ENCODE measurements at regions not wholly inside any gene's neighbourhood (a gene's known extent, or its start where the extent isn't known, plus 50 kb on each side); places are given as distances from the start of the nearest gene placed in this dataset.
"Not testable (repeated sequence)": the region's sequence is repeated elsewhere in the genome, so short reads cannot be mapped to it uniquely, and the experiment has no call there.

GRCh38 chr7:159306012-159306411 is 161.3 kb upstream of the VIPR2 start:
- TF ChIP-seq POLR2AphosphoS5 (IDR thresholded peaks at IDR 0.05; ENCODE audit: insufficient read depth in 1 of 2, low read depth in 1 of 2) (no peak), POLR2A (IDR thresholded peaks at IDR 0.05) (no peak), CTCF (IDR thresholded peaks at IDR 0.05) (no peak)

DNA sequence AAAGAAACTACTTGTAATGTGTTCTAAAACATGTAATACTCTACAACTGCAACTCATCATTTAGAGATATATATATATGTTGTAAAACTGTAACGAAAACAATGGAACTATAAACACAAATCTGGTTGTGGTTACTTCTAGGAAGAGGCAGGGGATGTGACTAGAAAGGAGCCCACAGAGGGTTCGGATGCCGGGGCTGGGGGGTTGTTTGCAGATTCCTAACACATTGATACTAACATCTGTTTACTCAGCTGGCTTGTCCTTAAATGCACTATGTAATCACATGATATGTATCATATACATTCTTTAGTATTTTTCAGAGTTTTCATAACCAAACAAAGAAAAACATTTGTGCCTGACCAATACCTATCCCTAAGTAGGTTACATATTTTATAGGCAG is 160.5 kb upstream of the VIPR2 start:
- intact Hi-C loops (cut with DNase I) = not testable (repeated sequence)

More at GRCh38 chr7:159306012-159306411, 161.3 kb upstream of the VIPR2 start:
- no peak overlapping the region for H3K27ac ChIP-seq
- no peak for DNase-seq (ENCODE audit: extremely low spot score in 2 of 2)
- H3K9me3 ChIP-seq = no peaks in the 10 kb centered on the region
- H3K36me3 ChIP-seq = no peaks in the 10 kb centered on the region
- intact Hi-C loops (cut with DNase I) = no loop called here
- no peaks in the 10 kb centered on the region for H3K4me1 ChIP-seq
- H3K4me3 ChIP-seq = no peak overlapping the region
- H3K27me3 ChIP-seq = no peaks in the 10 kb centered on the region

GRCh38 chr7:159303510-159303909 is 158.8 kb upstream of the VIPR2 start:
- H3K4me1 ChIP-seq; H3K4me3 ChIP-seq; H3K9me3 ChIP-seq; intact Hi-C loops (cut with DNase I); H3K27ac ChIP-seq; DNase-seq (ENCODE audit: extremely low spot score in 2 of 2); H3K27me3 ChIP-seq; H3K36me3 ChIP-seq: not testable (repeated sequence)

More for the DNA sequence above, 160.5 kb upstream of the VIPR2 start:
- H3K27me3 ChIP-seq; H3K27ac ChIP-seq; DNase-seq (ENCODE audit: extremely low spot score in 2 of 2); H3K9me3 ChIP-seq; H3K36me3 ChIP-seq; H3K4me1 ChIP-seq; H3K4me3 ChIP-seq: not testable (repeated sequence)

DNA sequence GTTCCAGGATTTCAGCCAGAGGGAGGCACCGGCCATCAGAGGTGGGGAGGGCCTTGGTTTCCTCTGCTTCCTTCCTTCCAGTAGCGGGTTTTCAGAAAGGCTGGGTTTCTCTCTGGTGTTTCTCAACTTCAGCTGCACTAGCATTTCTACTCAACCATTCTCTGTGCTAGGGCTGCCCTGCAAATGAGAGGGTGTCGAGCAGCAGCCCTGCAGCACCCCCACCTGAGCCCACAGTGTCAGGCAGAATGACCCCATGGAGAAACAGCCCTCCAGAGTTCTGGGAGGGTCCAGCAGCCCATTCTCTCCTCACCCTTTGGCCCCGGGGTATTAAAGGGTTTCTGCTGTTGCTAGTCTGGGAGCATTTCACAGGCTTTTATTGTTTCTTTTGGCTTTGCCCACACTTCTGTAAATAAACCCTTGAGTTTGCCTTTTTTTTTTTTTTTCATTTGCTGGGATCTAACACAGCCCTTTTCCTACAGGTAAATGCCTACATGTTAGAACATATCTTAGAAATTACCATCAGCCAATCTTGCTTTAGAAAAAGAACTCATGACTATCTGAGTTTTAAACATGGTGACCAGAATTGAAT is 151.5 kb upstream of the VIPR2 start:
- Histone ChIP-seq H3K27ac (no peak overlapping the region), H3K36me3 (no peaks in the 10 kb centered on the region), H3K4me3 (no peak overlapping the region), H3K27me3 (no peaks in the 10 kb centered on the region), H3K9me3 (no peaks in the 10 kb centered on the region), H3K4me1 (no peaks in the 10 kb centered on the region)
- intact Hi-C loops (cut with DNase I) = no loop called here
- TF ChIP-seq CTCF (IDR thresholded peaks at IDR 0.05) (no peak), POLR2AphosphoS5 (IDR thresholded peaks at IDR 0.05; ENCODE audit: insufficient read depth in 1 of 2, low read depth in 1 of 2) (no peak), POLR2A (IDR thresholded peaks at IDR 0.05) (no peak)
- no peak for DNase-seq (ENCODE audit: extremely low spot score in 2 of 2)

- H3K4me3 ChIP-seq; DNase-seq (ENCODE audit: extremely low spot score in 2 of 2); intact Hi-C loops (cut with DNase I); H3K27me3 ChIP-seq; H3K4me1 ChIP-seq; H3K9me3 ChIP-seq; H3K27ac ChIP-seq; H3K36me3 ChIP-seq: not testable (repeated sequence)
These were observed 141.8 kb upstream of the VIPR2 start for GRCh38 chr7:159286487-159286886.

DNA sequence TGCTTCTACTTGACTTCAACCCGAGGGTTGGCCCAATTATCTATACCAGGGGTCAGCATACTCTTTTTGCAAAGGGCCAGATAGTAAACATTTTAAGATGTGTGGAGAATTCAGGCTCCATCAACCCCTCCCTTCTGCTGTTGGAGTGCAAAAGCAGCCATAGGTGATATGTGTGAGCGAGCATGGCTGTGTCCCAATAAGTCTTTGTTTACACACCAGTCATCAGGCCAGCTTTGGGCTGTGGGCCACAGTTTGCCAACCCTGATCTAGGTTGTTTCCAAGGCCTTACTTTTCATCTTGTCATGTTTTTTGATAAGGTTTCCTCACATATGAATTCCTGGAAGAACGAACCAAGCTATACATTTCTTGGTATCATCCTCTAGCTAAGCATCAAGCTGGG is 136.9 kb upstream of the VIPR2 start:
- H3K4me3 ChIP-seq = no peak overlapping the region
- no peaks in the 10 kb centered on the region for H3K4me1 ChIP-seq
- no peaks in the 10 kb centered on the region for H3K36me3 ChIP-seq
- H3K27me3 ChIP-seq = no peaks in the 10 kb centered on the region
- DNase-seq (ENCODE audit: extremely low spot score in 2 of 2) = no peak
- H3K9me3 ChIP-seq = no peaks in the 10 kb centered on the region
- intact Hi-C loops (cut with DNase I) = no loop called here
- no peak overlapping the region for H3K27ac ChIP-seq
- no peak for TF ChIP-seq CTCF (IDR thresholded peaks at IDR 0.05)
- TF ChIP-seq POLR2AphosphoS5 (IDR thresholded peaks at IDR 0.05; ENCODE audit: insufficient read depth in 1 of 2, low read depth in 1 of 2) = no peak
- TF ChIP-seq POLR2A (IDR thresholded peaks at IDR 0.05) = no peak

DNA sequence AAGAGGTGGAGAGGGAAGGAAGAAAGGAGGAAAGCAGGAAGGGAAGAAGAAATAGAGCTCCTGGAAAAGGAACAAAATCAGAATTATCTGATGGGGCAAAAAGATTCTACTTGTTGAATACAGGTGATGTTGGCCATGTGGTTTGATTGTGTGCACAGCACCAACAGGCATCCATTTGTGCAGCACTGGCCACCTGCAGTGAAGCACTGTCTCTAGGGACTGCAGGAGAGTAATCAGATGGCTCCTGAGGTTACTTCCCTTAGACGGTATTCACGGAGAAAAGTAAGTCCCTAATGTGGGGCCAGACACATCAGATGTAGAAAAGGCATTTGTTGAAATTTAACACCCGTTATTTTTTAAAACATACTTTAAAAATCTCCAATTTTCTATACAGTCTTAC is 135.3 kb upstream of the VIPR2 start:
- intact Hi-C loops (cut with DNase I) = no loop called here
- Histone ChIP-seq H3K27ac (no peak overlapping the region), H3K27me3 (no peaks in the 10 kb centered on the region)

More for the DNA sequence above, 135.3 kb upstream of the VIPR2 start:
- Histone ChIP-seq H3K4me1 (no peaks in the 10 kb centered on the region), H3K36me3 (no peaks in the 10 kb centered on the region), H3K4me3 (no peak overlapping the region), H3K9me3 (no peaks in the 10 kb centered on the region)
- no peak for DNase-seq (ENCODE audit: extremely low spot score in 2 of 2)
- no peak for TF ChIP-seq CTCF (IDR thresholded peaks at IDR 0.05)
- no peak for TF ChIP-seq POLR2AphosphoS5 (IDR thresholded peaks at IDR 0.05; ENCODE audit: insufficient read depth in 1 of 2, low read depth in 1 of 2)
- TF ChIP-seq POLR2A (IDR thresholded peaks at IDR 0.05) = no peak

Data from vagina (tissue), 2 donors.